HT1080 (cell line): ENCODE measurements at regions not wholly inside any gene's neighbourhood (a gene's known extent, or its start where the extent isn't known, plus 50 kb on each side); places are given as distances from the start of the nearest gene placed in this dataset.
"Not testable (repeated sequence)": the region's sequence is repeated elsewhere in the genome, so short reads cannot be mapped to it uniquely, and the experiment has no call there.

Experiments used
- DNase-seq: peaks from one replicate; pipeline ENCODE4 v3.0.0-alpha.2; 2015; ENCODE audit warnings: low read depth

DNA sequence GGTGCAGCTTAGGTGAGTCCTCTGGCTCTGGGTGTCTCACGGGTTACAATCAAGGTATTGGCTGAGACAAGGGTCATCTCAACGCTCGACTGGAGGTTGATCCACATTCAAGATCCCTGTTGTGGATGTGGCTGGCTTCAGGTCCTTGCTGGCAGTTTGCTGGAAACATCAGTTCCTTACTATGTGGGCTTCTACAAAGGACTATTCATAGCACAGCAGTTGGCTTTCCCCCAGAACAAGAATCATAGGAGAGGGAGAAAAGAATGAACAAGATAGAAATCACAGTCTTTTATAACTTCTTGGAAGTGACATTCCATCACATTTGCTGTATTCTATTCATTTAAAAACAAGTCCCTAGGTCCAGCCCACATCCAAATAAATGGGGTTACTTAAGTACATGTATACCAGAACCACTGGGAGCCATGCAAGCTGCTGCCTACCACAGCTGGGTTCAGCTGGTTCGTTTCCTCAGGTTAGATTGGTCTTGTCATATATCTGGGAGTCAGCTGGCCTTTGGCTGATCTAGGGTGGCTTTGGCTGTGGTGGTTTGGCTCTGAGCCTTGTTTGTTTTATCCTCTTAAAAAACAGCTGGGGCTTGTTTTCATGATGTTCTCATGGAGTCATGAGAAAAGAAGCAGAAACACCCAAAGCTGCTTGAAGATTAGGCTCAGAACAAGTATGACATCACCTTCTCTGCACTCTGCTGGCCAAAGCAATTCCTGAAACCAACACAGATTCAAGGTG lies 433.2 kb upstream of the SPTLC3 start:
- no peak for DNase-seq

DNA sequence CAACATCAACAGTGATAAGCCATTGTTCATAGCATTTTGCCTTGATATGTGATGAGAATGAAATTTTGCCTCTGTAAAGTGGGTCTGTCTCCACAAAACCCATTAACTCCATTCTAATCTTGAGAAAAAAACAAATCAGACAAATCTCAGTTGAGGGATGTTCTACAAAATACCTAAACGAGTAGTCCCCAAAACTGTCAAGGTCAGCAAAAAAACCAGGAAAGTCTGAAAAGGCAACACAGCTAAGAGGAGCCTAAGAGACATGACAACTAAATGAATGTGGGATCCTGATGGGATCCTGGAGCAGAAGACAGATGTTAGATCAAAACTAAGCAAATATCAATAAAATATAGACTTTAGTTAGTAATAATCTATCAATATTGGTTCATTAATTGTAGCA lies 431.6 kb upstream of the SPTLC3 start:
- DNase-seq: no peak

DNA sequence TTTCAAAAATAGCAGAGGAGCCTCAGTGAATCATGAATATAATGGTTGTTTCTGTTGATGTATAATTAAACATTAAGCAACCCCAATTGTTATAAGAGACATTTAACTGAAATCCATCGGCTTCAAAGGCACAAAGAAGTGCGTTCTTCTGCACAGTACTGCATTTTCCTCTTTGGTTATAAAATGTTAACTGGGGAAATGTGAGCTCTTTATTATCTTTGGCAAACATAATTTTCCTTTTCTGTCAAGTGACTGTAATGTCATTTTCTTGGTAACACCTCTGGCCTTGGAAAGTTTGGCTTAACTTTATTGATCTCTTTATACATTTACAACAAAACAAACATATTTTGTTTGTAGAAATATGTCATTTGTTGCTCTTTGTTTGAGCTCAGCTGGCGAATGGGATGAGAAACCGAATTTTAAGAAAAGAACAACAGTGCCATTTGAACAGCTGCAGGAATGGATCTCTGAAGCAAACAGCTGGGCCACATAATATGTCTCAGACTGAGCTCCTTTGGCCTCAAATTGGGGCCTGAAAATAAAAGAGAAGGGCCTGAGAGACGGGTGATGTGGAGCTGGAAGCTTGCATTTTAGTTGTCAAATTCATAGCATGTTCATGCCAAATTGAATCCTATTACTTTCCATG lies 427.0 kb upstream of the SPTLC3 start:
- DNase-seq: no peak

DNA sequence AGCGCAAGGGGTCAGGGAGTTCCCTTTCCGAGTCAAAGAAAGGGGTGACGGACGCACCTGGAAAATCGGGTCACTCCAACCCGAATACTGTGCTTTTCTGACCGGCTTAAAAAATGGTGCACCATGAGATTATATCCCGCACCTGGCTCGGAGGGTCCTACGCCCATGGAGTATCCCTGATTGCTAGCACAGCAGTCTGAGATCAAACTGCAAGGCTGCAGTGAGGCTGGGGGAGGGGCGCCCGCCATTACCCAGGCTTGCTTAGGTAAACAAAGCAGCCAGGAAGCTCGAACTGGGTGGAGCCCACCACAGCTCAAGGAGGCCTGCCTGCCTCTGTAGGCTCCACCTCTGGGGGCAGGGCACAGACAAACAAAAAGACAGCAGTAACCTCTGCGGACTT lies 426.1 kb upstream of the SPTLC3 start:
- not testable (repeated sequence) for DNase-seq

DNA sequence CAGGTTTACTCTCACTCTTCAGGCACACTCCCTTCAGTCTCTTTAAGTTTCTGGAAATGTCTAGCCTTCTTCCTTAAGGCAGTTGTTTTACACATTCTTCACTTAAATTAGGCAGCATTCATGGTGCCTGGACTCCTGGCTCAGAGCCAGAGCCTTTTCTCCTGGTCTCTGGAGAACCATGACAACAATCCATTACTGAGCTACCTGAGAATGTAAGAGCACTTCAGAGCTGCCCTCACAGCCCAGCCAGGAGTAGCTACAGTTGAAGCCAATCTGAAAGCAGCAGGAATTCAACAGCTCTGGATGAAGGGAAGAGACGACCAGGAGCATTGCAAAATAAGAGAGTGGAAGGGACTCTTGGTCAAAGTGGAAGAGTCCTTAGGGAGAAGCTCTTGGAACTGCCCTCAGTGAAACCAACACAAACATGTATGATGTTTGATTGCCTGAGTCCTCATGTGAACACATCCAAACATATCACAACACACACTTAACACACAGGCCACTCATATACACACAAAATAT lies 416.8 kb upstream of the SPTLC3 start:
- no peak for DNase-seq

DNA sequence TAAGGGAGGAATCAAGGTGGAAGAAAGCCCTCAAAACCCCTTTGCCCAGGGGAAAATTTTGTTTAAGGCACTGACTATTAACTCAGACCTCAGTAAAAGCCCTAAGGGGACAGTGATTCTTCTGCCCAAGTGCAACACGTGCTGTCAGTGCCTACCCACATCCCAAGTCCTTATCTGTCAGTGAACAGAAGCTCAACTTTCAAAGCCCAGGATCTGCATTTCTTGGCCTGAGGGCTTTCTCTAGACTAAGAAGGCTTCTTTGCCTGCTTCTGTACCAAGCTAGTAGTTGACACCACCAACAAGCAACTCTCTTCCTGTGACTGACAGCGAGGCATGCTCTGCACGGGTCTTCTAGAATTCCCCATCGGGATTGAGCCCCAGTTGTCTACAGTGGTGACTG lies 416.0 kb upstream of the SPTLC3 start:
- DNase-seq: no peak

DNA sequence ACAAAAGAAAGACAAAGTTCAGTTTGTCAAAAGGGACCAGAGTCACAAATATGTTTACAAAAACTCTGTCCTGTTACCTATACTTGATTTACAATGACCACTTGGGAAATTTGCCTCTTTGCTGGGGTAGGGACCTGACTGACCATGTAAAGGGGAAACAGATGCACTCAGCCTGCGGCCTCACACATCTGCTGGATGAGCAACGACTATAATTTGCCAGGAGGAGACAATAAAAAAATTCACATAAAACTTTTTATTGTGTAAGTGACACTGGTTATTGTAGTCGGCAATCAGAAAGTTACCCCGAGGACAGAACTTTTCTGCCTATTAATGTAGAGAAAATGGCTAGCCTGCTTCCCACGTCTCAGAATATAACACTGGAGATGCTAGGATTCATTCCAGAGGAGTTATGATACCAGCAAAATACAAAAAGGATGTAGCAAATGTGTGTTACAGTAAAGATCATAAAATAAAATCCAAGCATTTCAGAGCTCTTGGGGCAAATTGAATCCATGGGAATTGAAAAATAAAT lies 415.4 kb upstream of the SPTLC3 start:
- DNase-seq: no peak

DNA sequence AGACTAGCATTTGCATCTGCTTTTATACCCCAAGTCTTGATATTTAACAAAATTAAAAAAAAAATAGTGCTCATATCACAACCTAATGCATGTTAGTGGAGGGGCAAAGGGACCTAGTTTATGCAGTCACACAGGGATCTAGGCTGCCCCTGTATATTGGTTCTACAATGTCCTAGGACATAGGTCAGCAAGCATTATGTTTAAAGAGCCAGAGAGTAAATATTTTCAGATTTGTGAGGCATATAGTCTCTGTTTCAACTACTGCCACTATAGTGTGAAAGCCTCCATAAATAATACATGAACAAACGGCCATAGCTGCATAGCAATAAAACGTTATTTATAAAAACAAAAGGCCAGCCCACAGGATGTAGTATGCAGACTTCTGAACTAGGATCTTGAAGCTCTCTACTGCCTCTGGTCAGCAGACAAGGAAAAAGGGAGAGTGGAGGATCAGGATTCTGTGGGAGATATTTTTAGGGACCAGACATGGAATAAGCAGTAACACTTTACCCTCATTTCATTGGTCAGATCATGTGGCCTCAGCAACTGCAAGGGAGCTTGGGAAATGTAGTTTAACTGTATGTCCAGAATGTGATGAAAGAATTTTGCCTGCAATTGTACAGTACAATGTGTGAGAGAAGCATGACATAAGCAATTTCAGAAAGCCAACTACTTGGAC lies 414.2 kb upstream of the SPTLC3 start:
- peak; percentile 19 for DNase-seq

DNA sequence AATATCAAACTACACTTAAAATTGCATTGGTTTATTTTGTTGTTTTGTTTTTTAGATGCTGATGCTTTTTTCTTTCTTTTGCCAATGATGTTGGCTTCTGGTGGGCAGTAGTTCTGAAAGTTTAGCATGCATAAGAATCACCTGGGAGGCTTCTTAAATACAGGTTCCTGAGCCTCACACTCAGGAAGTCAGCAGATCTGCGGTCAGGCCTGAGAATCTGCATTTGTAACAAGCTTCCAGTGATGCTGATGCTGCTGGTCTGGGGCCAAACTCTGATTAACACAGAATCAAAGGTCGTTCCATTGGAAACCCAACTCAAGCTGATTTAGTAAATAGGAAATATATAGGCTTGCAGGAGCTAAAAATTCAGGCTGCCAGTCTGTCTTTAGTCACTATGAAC lies 412.9 kb upstream of the SPTLC3 start:
- DNase-seq: no peak

DNA sequence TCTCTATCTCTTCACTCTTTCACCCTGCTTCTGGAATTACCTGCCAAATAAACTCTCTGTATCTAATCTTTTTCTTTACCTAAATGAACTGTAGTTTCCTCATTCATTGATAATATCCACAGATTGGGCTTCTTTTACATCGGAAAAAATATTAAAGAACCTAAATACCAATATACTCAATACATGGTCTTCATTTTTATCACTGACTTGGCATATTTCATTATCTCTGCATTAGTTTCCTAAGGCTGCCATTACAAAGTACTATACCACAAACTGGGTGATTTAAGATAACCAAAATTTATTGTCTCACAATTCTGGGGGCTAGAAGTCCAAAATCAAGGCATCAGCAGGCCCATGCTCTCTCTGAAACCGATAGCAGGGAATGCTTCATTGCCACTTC lies 411.9 kb upstream of the SPTLC3 start:
- no peak for DNase-seq

DNA sequence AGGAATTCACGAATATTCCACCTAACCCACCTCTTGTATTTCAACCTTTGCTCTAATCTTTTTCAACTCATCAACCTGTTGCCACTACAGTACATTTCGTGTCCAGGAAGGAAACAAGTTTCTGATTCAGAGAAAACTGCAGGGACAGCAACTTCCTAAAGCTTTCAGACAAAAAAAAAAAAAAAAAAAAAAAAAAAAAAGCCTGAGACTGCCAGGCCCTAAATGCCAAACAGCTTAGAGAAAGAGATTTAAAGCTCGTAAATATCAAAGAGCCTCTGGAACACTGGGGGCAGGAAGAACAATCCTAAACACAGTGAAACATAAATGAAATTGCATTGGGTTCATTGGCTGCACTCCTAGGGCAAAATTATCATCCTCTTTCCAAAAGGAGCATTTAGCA lies 411.2 kb upstream of the SPTLC3 start:
- DNase-seq: no peak

DNA sequence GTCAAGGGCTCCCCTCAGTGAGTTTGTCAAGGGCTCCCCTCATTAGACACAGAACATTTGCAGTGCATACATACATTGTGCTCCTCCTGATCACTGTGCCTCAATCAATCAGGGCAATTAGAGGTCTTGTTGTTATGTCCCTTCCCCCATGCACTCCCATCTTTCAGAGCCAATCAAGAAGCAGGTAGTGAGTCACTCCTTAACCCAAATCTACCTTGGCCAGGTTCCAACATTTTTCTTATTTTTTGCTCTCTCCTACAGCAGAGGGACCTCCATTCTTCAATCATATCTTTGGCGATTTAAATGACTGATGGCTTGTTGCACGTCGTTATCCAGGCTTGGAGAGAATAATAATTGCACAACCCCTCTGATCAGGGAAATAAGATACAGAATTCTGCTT lies 409.9 kb upstream of the SPTLC3 start:
- peak; percentile 7 for DNase-seq

DNA sequence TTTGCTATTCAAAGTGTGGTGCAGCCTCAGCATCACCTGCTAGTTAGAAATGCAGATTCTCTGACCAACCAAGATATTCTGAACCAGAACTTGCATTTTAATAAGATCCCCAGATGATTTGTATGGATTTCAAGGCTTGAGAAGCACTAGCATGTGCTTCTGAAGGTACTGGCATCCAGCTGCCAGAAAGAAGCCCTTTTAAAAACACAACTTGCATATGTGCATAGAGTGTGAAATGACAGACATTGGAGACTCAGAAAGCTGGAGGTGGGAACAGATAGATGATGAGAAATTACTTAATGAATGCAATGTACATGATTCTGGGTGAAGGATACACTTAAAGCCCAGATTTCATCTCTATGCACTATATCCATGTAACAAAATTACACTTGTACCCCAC lies 409.3 kb upstream of the SPTLC3 start:
- no peak for DNase-seq

DNA sequence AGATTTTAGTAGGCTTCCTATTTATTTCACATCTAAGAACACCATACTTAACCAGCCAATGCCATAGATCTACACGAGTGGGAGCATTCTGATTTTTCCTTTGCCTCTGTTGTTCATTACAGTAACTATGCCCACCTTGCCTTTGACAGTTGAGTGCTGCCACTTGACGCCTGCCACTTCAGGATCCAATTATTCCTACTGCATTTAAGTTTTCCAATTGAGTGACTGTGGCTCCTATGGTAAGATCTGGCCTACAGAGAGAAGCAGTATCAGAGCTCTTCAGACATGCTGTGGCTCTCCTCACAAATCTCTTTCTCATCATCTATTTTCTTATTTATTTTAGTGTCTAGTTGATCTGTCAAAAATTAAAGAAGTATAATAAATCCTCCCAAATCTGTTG lies 403.0 kb upstream of the SPTLC3 start:
- DNase-seq: no peak

DNA sequence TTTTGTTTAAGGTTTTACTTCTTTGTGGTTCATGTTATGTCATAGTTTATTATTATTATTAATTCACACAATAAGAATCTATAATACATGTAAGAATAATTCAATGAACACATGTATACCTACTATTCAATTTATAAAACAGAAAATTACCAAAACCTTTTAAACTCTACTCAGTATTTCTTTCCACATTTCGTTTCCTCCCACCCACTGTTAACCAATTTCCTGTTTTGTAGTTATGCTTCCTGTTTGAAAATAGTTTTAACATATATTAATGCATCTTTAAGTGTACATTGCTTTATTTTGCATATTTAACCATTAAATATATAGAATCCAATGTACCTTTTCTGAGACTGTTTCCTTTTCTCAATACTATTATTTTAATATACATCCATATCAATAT lies 397.9 kb upstream of the SPTLC3 start:
- DNase-seq: no peak

DNA sequence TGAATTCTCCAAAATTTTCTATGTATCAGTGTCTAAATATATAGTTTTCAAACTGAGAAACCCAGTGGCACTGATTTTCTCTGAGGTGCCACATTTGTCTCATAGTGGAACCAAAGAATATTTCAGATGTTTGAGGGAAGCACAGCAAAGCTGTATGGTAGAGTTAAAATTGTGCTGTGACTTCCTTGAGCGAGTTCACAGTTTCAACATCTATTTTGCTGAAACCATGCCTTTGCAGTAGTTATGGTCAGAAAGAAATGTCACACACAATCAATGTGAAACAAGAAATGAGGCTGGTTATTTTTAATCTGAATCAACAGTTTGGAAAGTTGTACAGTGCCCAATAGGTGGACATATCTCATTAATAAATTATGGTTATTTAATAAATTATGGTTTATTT lies 394.0 kb upstream of the SPTLC3 start:
- no peak for DNase-seq

DNA sequence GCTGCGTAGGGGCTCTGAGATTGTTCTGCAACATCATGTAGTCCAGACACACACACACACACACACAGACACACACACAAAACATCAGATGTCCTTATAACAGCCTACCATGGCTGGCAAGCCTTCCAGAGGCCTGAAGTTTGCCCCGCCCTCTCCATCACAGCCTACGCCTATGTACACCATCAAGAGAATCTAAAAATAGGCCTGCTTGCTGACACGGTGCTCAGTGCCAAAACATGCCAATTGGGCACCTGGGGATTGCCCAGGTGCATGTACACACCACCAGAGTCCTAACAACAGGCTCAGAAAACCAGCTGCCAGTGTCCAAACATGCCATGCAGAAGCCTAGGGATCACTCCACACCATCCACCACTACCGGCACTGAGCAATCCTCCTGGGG lies 391.7 kb upstream of the SPTLC3 start:
- no peak for DNase-seq

DNA sequence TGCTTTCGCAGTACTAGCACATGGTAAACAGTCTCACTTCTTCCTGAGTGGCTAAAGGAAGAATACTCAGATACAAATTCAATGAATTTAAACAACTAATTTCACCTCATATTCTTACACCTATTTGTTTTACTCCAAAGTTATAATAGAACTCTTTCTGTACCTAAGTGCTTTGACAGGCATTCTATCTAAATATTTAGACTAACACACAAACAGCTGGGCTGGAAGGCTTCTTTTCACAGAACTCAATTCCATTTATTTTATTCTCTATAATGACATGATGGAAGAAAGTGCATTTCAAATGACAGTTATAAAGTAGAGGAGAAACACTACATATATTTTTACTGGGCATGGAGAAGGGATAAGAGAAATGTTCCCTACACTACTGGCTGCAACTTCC lies 384.9 kb upstream of the SPTLC3 start:
- DNase-seq: no peak

DNA sequence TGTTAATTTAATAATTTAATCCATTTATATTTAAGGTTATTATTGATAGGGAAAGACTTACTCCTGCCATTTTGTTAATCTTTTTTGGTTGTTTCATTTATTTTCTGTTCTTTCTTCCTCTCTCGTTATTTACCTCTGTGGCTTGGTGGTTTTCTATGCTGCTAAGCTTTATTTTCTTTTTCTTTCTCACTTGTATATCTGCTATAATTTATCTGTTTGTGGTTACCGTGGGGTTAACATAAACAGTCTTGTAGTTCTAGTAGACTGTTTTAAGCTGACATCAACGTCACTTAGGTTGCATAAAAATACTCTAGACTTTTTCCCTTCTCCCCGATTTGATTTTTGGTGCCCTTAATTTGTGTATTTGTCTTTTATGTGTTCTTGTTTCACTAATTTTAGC lies 381.3 kb upstream of the SPTLC3 start:
- no peak for DNase-seq

DNA sequence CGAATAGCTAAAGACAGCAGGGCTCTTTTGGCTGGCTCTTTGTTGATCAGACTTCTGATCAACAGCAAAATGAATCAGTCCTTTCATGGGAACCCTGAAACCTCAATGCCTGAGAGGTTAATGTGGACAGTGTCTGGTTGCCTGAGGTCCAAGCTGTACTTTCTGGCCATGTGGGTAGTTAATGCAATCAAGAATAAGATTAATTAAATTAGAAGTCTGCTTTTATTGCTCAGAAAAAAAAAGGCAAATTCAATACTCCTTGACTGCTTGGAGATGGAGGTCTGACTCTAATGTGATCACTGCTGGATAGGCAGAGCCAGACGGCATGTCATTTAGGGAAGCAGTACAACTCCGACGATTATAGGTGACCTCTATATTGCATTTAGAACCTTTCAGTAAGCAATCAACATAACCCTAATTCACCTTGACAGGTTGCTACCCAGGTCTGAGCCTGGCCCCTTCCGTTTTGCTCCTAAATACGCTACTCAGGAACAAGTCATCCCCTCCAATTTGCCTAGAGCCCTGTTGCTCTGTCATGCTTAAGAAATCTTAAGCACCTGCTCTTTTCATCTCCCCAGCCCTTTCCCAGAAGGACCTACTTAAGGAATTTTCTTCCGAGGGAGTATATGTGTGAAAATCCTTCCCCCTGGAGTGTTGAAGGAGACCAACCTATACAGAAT lies 370.0 kb upstream of the SPTLC3 start:
- DNase-seq: no peak

DNA sequence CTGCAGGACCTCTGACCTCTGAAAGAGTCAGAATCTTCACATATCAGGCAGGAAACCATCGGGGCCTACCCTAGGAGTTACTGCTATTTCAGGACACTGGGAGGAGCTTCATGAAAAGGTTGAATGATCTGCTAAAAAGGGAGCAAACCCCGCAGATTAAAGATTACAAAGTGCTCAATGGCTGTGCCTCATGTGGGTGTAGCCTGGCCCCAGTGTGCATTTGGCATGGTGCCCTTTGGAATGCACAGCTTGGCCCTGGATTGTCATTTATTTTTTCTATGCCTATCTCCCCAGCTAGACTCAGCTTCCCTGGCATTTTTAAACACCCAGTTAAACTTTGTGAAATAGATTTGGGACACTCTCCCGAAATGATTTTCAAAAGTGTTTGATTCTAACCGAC lies 368.5 kb upstream of the SPTLC3 start:
- no peak for DNase-seq

DNA sequence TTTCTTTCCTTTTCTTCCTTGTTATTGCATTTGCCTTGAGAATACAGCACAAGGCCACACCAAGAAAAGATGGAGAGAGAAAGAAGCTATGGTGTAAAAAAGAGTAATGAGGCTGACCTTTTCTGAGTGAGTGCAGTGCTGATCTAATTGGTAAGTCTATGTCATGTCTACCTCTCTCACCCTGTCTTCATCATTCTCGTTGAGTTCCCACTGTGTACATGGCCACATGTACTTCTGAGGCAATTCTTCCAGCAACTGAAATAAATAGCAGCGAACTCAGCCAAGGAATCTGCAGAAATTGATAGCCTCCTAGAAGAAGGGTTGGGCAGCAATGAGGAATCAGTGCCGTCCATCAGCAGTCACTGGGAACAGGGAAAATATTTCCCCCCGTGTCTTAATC lies 367.2 kb upstream of the SPTLC3 start:
- no peak for DNase-seq
